GM12892 (cell line): ENCODE measurements at regions not wholly inside any gene's neighbourhood (a gene's known extent, or its start where the extent isn't known, plus 50 kb on each side); places are given as distances from the start of the nearest gene placed in this dataset.

Source experiments
- POLR2A ChIP-seq: IDR thresholded peaks from 2 replicates; pipeline ENCODE4 v1.6.1; 2011; ENCODE audit warnings: low read depth, low read length, control low read depth
- POLR2AphosphoS5 ChIP-seq: IDR thresholded peaks from 2 replicates; pipeline ENCODE4 v1.6.1; 2011; ENCODE audit warnings: low read depth, low read length, control low read depth
- TAF1 ChIP-seq: IDR thresholded peaks from 2 replicates; pipeline ENCODE4 v1.6.1; 2011; ENCODE audit warnings: low read depth, mild to moderate bottlenecking, control low read depth, low read length, borderline replicate concordance

DNA sequence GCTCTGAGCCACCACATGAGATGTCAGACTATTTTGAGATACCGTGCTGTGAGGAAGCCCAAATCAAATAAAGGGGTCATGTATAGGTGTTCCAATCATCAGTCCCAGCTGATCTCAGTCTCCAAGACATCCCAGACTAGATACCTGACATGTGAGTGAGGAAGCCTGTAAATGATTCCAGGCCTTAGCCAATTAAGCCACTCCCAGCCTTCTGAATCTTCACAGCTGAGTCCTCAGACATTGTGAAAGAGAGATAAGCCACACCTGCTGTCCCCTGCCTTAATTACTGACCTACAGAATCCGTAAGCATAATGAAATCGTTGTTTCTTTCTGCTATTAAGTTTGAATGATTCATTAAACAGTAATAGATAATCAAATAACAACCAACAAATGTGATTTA, 671.4 kb downstream of the ZNF674 start:
- no peak for TF ChIP-seq POLR2A
- TF ChIP-seq POLR2AphosphoS5: no peak
- TF ChIP-seq TAF1: no peak
